K562 (cell line): ENCODE measurements at regions not wholly inside any gene's neighbourhood (a gene's known extent, or its start where the extent isn't known, plus 50 kb on each side); places are given as distances from the start of the nearest gene placed in this dataset.
"Not testable (repeated sequence)": the region's sequence is repeated elsewhere in the genome, so short reads cannot be mapped to it uniquely, and the experiment has no call there.

Experiments
- ATAC-seq: fragments of 200-7000 bp; cut with Tn5 transposase; 3 replicates; pipeline ENCODE4 v1.9.1; 2020; ENCODE audit warnings: moderate library complexity
- BruUV-seq: library from RNA; stranded (reverse); fragments of 400-500 nt; replicated peaks from 2 replicates; lab custom pipeline; 2021; lab: Mats Ljungman, UMichigan
- CTCF ChIA-PET: fragments of 300-600 bp; formaldehyde crosslinking; extraction: SDS; loops from one replicate; lab custom pipeline; 2021; ENCODE audit warnings: low intra/inter-chr PET ratio; lab: Yijun Ruan, JAX
- POLR2A ChIA-PET: fragments of 300-600, 350-650 bp; sonication (Branson Sonifier 250); formaldehyde crosslinking; extraction: SDS; loops from one replicate; lab custom pipeline; 2021; ENCODE audit warnings: antibody characterized with exemption, inconsistent platforms; lab: Yijun Ruan, JAX
- DNase-seq, 4 experiments: peaks; one replicate each; pipeline versions ENCODE4 v3.0.0 to v3.0.0-alpha.2; 2011 to 2018; ENCODE audit warnings: low spot score in 3 of 4, mixed read lengths in 3 of 4; ENCODE audit errors: extremely low read depth in 1 of 4
- FAIRE-seq: peaks from 2 replicates; lab custom pipeline; 2011; peaks lifted over from hg19 to GRCh38; lab: Jason Lieb, UNC
- H2AFZ ChIP-seq: 2 replicates; pipeline ENCODE4 v1.6.0; 2011; ENCODE audit warnings: low read depth, low read length, control low read depth, inconsistent platforms
- H3K27ac ChIP-seq: fragments of 200-600 bp; 3 replicates; pipeline ENCODE4 v1.8.0; 2011; ENCODE audit warnings: low read depth, mild to moderate bottlenecking, control low read depth, inconsistent platforms, low read length, moderate library complexity, mixed read lengths; ENCODE audit errors: extremely low read depth
- H3K27me3 ChIP-seq, 2 experiments: fragments of 300-600 bp in 1 of 2; 2 replicates in 1 of 2; 3 replicates in 1 of 2; pipeline versions ENCODE4 v1.6.0 to v1.8.0; 2011; ENCODE audit warnings: inconsistent platforms in 2 of 2, low read length in 2 of 2, mild to moderate bottlenecking in 1 of 2, mixed read lengths in 1 of 2, moderate library complexity in 1 of 2; ENCODE audit not compliant: control insufficient read depth in 2 of 2, insufficient read depth in 2 of 2
- H3K36me3 ChIP-seq: fragments of 300-600 bp; 3 replicates; pipeline ENCODE4 v1.8.0; 2011; ENCODE audit warnings: mild to moderate bottlenecking, low read length, inconsistent platforms; ENCODE audit not compliant: control insufficient read depth, insufficient read depth
- H3K4me1 ChIP-seq, 2 experiments: fragments of 200-600 bp in 1 of 2; replicated peaks in 1 of 2; 2 replicates in 1 of 2; 3 replicates in 1 of 2; pipeline versions ENCODE4 v1.5.1 to v1.8.0; 2011; ENCODE audit warnings: inconsistent platforms in 2 of 2, low read length in 2 of 2, mild to moderate bottlenecking in 1 of 2, mixed read lengths in 1 of 2, moderate library complexity in 1 of 2; ENCODE audit not compliant: control insufficient read depth in 2 of 2, insufficient read depth in 2 of 2
- H3K4me2 ChIP-seq: 2 replicates; pipeline ENCODE4 v1.6.1; 2011; ENCODE audit warnings: low read length, control low read depth, inconsistent platforms, mixed read lengths; ENCODE audit not compliant: insufficient read depth
- H3K4me3 ChIP-seq: fragments of 200-600 bp; sonication (generic), shearing (Covaris generic); 2 replicates; pipeline ENCODE4 v1.5.1; 2016; ENCODE audit warnings: control low read depth, inconsistent platforms
- H3K79me2 ChIP-seq: fragments of 200-600 bp; 3 replicates; pipeline ENCODE4 v1.8.0; 2011; ENCODE audit warnings: low read length, inconsistent platforms; ENCODE audit not compliant: control insufficient read depth, insufficient read depth
- H3K9ac ChIP-seq, 2 experiments: 2 replicates each; pipeline versions ENCODE4 v1.6.0 to v1.6.1; 2011; ENCODE audit warnings: low read depth in 2 of 2, low read length in 2 of 2, control low read depth in 1 of 2, inconsistent platforms in 1 of 2, mild to moderate bottlenecking in 1 of 2, mixed read lengths in 1 of 2; ENCODE audit not compliant: insufficient read depth in 1 of 2
- H3K9me1 ChIP-seq: one replicate; pipeline ENCODE4 v1.6.0; 2011; ENCODE audit warnings: inconsistent platforms, mild to moderate bottlenecking, low read length, moderate library complexity; ENCODE audit not compliant: control insufficient read depth, insufficient read depth
- H3K9me3 ChIP-seq: replicated peaks from 2 replicates; pipeline ENCODE4 v1.5.1; 2011; ENCODE audit warnings: low read depth, low read length, inconsistent platforms; ENCODE audit not compliant: control insufficient read depth, insufficient read depth
- H4K20me1 ChIP-seq: replicated peaks from 2 replicates; pipeline ENCODE4 v1.6.1; 2011; ENCODE audit warnings: low read length, inconsistent platforms, mixed read lengths; ENCODE audit not compliant: control insufficient read depth, insufficient read depth
- BRF1 ChIP-seq: IDR thresholded peaks from 3 replicates; pipeline ENCODE4 v1.6.1; 2011; ENCODE audit warnings: borderline replicate concordance, mild to moderate bottlenecking; ENCODE audit not compliant: insufficient read length; ENCODE audit errors: extremely low read depth
- CEBPG ChIP-seq, 3 experiments: fragments of 200-800 bp in 1 of 3; sonication (Bioruptor generic) in 1 of 3; sonication (generic) in 1 of 3; formaldehyde crosslinking in 1 of 3; IDR thresholded peaks in 2 of 3; conservative IDR thresholded peaks in 1 of 3; 2 replicates each; pipeline versions ENCODE4 v1.6.1 to v1.8.0; 2016 to 2022; ENCODE audit warnings: missing compliant biosample characterization in 2 of 3, missing genetic modification characterization in 2 of 3, mild to moderate bottlenecking in 1 of 3, missing genetic modification reagents in 1 of 3
- CXXC5 ChIP-seq: fragments of 250-450 bp; sonication (Bioruptor Pico); IDR thresholded peaks from 2 replicates; pipeline ENCODE4 v1.8.0; 2022; ENCODE audit warnings: inconsistent platforms, mild to moderate bottlenecking, moderate library complexity
- ESRRA ChIP-seq: fragments of 450-650 bp; IDR thresholded peaks from 2 replicates; pipeline ENCODE4 v1.6.1; 2014; ENCODE audit warnings: low read depth, mild to moderate bottlenecking, moderate library complexity, borderline replicate concordance
- NCOA4 ChIP-seq: fragments of 450-650 bp; IDR thresholded peaks from 2 replicates; pipeline ENCODE4 v1.6.1; 2018; ENCODE audit warnings: mild to moderate bottlenecking; ENCODE audit not compliant: partially characterized antibody
- NFE2 ChIP-seq: IDR thresholded peaks from 2 replicates; pipeline ENCODE4 v1.6.1; 2014; ENCODE audit warnings: antibody characterized with exemption, low read depth
- NFIC ChIP-seq: fragments of 450-650 bp; IDR thresholded peaks from 2 replicates; pipeline ENCODE4 v1.6.1; 2017; ENCODE audit warnings: mild to moderate bottlenecking, inconsistent platforms
- PHF8 ChIP-seq: fragments of 200-600 bp; sonication (generic); IDR thresholded peaks from 2 replicates; pipeline ENCODE4 v1.6.1; 2012; ENCODE audit warnings: mixed run types, mild to moderate bottlenecking, inconsistent platforms, low read length, moderate library complexity, borderline replicate concordance
- RBM17 ChIP-seq: fragments of 200-400 bp; formaldehyde crosslinking; IDR thresholded peaks from 2 replicates; pipeline ENCODE4 v1.6.1; 2017; ENCODE audit warnings: low read depth, mild to moderate bottlenecking, low read length, borderline replicate concordance
- ZFP30 ChIP-seq: fragments of 250-450 bp; sonication (Bioruptor Pico); IDR thresholded peaks from 2 replicates; pipeline ENCODE4 v1.8.0; 2022; ENCODE audit warnings: moderate library complexity, mild to moderate bottlenecking, inconsistent platforms, borderline replicate concordance
- ZNF274 ChIP-seq: IDR thresholded peaks from 2 replicates; pipeline ENCODE4 v1.6.1; 2011; ENCODE audit warnings: low read depth, mild to moderate bottlenecking, low read length, moderate library complexity, borderline replicate concordance
- WGBS: fragments of 100-300 bp; shearing (Covaris generic); methylation state at CpG from one replicate; pipeline ENCODE4 v1.1.6; 2016; ENCODE audit warnings: low coverage, mixed read lengths; ENCODE audit not compliant: insufficient coverage; ENCODE audit errors: missing lambda C conversion rate; 5-methylcytosine and 5-hydroxymethylcytosine counted together
- in situ Hi-C: fragments of 300-500 bp; cut with MboI; formaldehyde crosslinking; loops from 4 replicates; pipeline ENCODE4 v1.15.0; 2018; ENCODE audit warnings: inconsistent platforms, mixed read lengths
- intact Hi-C: fragments of 100-400 bp; cut with micrococcal nuclease; formaldehyde crosslinking; loops from 2 replicates; pipeline ENCODE4 v1.14.2; 2022
- TF ChIP-seq, protein P1 (sequence below): fragments of 250-450 bp; sonication (Bioruptor Pico); IDR thresholded peaks from 2 replicates; pipeline ENCODE4 v1.8.0; 2022; ENCODE audit warnings: inconsistent platforms, mild to moderate bottlenecking, moderate library complexity, borderline replicate concordance

DNA sequence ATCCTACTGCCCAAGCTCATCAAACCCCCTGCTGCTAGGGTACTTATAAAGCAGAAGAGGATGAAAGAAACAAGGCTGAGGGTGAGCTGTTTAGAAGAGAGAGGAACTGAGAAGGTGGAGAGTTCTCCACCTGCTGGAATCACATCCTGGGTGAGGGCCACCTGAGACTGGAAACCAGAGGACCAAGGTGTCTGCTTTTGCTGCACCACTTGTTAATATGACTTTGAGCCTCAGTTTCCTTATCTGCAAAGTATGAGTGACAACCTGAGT, 203.2 kb upstream of the SSTR1 start:
- no TSS peak for BruUV-seq
- no peak for FAIRE-seq
- intact Hi-C loops (no loop called here), in situ Hi-C loops (no loop called here)
- Histone ChIP-seq H3K9me3 (no peaks in the 10 kb centered on the region), H3K27me3 (no peaks in the 10 kb centered on the region), H3K36me3 (no peaks in the 10 kb centered on the region), H3K4me2 (no peak overlapping the region), H3K4me3 (no peak overlapping the region), H3K4me1 (no peaks in the 10 kb centered on the region), H3K79me2 (no peaks in the 10 kb centered on the region), H2AFZ (no peak overlapping the region), H3K9ac (no peak overlapping the region), H3K27ac (no peak overlapping the region), H4K20me1 (no peaks in the 10 kb centered on the region), H3K9me1 (no peaks in the 10 kb centered on the region)
- ATAC-seq, result no peak
- no peak for DNase-seq
- POLR2A ChIA-PET, result no interaction called here
- CTCF ChIA-PET, result no interaction called here
- TF ChIP-seq ZFP30 (CRISPR knock-in tag) (no peak), ZNF274 (no peak), NFE2 (no peak), ESRRA (no peak), BRF1 (no peak), CXXC5 (CRISPR knock-in tag) (no peak), CEBPG (CRISPR knock-in tag; IDR thresholded peaks at IDR 0.05) (no peak), CEBPG (tag; conservative IDR thresholded peaks at IDR 0.05 in 1 of 2, IDR thresholded peaks at IDR 0.05 in 1 of 2) (no peak), RBM17 (no peak), NFIC (no peak), PHF8 (no peak), NCOA4 (no peak)
- TF ChIP-seq, protein P1, sequence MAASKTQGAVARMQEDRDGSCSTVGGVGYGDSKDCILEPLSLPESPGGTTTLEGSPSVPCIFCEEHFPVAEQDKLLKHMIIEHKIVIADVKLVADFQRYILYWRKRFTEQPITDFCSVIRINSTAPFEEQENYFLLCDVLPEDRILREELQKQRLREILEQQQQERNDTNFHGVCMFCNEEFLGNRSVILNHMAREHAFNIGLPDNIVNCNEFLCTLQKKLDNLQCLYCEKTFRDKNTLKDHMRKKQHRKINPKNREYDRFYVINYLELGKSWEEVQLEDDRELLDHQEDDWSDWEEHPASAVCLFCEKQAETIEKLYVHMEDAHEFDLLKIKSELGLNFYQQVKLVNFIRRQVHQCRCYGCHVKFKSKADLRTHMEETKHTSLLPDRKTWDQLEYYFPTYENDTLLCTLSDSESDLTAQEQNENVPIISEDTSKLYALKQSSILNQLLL (CRISPR knock-in tag), result no peak

DNA sequence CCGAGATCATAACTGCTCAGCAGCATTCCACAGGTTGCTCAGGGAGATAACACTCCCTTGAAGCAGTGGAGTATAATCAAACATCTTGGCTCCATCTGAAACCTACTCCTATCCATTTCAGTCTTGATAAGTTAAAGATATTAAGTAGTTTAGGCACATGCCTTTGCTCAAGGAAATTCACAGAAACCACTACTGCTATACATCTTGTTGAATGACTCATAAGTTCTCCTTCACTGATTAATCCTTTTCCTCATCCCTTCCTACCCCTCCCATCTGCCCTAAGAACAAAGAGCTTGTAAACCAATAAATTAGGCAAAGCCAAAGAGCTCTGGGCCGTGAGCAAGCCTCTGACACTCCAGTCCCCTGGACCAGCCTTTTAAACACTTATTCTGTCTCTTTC, 196.5 kb upstream of the SSTR1 start:
- H4K20me1 ChIP-seq, DNase-seq, H3K9ac ChIP-seq, H3K4me3 ChIP-seq, H3K79me2 ChIP-seq, H2AFZ ChIP-seq, FAIRE-seq, H3K27ac ChIP-seq, H3K36me3 ChIP-seq, in situ Hi-C loops, H3K27me3 ChIP-seq, intact Hi-C loops, POLR2A ChIA-PET, H3K4me2 ChIP-seq, H3K4me1 ChIP-seq, H3K9me3 ChIP-seq, ATAC-seq, CTCF ChIA-PET, H3K9me1 ChIP-seq, BruUV-seq: not testable (repeated sequence)
- WGBS, result 0% methylated on average over 2 of the region's 2 CpGs
